ENCODE measurements at regions not wholly inside any gene's neighbourhood (a gene's known extent, or its start where the extent isn't known, plus 50 kb on each side); places are given as distances from the start of the nearest gene placed in this dataset.

DNA sequence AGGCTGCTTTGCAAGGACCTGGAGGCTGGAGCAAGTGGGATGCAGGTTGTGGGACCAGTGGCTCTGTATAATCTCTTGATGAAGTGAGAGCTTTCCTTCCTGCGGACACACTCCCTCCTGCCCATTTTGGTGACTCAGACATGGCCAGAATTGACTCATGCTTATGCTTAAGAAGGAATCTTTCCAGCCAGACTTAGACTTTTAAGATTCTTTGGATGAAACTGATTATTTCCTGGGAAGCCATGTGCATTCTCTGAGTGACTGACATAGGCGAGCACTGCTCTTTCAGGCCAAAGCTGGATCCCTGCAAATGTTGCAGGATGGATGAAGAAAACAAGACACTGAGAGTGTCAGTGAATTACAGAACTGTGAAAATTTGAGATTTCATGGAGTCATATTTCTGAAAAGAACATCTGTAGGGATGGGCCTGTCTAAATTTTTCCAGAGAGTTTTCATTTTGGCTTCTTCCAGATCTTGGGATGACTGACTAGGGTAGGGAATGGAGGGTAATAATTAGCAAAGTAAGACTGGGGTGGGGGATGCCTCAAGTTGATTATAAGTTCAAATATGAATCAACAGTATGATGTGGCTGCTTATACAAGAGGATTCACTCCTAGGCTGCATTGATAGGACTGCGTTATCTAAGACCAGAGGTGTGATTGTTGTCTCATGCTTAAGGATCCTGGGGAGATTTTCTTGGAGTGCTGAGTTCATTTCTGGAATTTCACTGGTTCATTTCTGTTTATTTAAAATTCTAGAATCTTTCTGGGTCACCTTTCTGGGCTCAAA, 195.8 kb downstream of the HIPK3 start:
- no peak for TF ChIP-seq CTCF (IDR thresholded peaks at IDR 0.05)
- TF ChIP-seq POLR2A (IDR thresholded peaks at IDR 0.05) = no peak
